Stimulated activated CD8-positive, alpha-beta memory T cell treated with anti-CD3 and anti-CD28 coated beads, Interleukin-4, amount 100 ng/mL, for 24 hours (primary cell): ENCODE measurements at regions not wholly inside any gene's neighbourhood (a gene's known extent, or its start where the extent isn't known, plus 50 kb on each side); places are given as distances from the start of the nearest gene placed in this dataset.

Experiments
- DNase-seq: peaks from one replicate; pipeline ENCODE4 v3.0.0-alpha.2; 2020; ENCODE audit warnings: low read depth

GRCh38 chr4:74613266-74613665, 168.3 kb downstream of the AREG start:
- no peak for DNase-seq

- DNase-seq, result no peak
Observed at GRCh38 chr4:74615411-74615810, 170.5 kb downstream of the AREG start.

- DNase-seq, result no peak
Observed at GRCh38 chr4:74618166-74618565, 173.2 kb downstream of the AREG start.

DNA sequence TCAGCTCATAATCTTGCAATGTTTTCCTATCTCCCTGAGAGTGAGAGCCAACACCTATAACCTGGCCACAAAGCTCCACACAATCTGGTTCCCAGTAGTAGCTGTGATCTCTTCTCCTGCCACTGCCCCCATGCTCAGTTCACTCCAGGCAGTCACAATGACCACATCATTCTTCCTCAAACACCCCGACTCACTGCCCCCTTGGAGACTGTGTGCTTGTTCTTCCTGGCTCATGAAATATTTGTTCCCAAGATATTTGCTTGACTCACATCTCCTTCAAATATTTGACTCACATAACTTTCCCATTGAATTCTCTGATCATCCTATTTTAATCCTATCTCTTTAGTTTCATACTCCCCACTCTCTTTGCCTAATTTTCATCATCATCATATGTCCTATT, 173.7 kb downstream of the AREG start:
- no peak for DNase-seq

- no peak for DNase-seq
Observed at GRCh38 chr4:74619931-74620702, 174.2 kb downstream of the BTC start.

- DNase-seq, result no peak
Observed at GRCh38 chr4:74621616-74622015, 172.7 kb downstream of the BTC start.

DNA sequence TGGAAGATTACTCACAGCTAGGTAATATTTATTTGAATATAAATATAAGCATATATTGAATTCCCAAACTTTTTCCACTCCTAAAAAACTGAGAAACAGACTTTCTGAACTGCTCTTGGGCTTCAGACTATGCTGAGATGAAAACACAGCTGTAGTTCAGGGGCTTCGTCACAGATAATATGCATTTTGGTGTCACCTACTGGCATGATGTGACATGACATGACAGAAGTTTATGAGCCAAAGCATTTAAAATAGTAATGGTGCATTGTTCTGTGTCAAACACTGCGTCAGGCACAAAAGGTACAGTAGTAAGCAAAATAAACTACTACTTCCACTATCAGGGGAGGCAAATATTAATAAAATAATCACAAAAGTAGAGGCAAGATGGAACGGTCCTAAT, 171.3 kb downstream of the BTC start:
- no peak for DNase-seq

- no peak for DNase-seq
Observed at GRCh38 chr4:74624351-74625151, 169.8 kb downstream of the BTC start.

GRCh38 chr4:74625981-74626380, 168.3 kb downstream of the BTC start:
- no peak for DNase-seq

GRCh38 chr4:74627093-74627492, 167.2 kb downstream of the BTC start:
- DNase-seq, result no peak

DNA sequence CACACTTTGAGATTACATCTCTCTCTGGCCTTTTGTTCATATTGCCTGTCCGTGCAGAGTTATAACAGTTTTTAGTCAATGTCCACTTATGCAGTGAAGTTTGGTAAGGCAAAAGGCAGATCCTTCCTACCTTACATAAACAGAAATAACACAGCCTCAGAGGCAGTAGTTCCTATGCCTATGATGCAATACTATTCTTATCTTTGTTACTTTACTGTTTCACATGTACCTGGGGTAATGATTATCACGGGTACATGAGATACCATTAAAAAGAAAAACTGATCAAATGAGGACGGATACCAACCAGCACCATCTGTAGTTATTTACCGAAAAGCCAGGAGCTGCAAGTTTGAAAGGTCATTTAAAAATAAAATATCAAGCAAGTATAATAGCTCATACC, 166.8 kb downstream of the BTC start:
- DNase-seq, result no peak

GRCh38 chr4:74628852-74629620, 165.3 kb downstream of the BTC start:
- no peak for DNase-seq

- DNase-seq, result no peak
Observed at GRCh38 chr4:74630551-74630950, 163.8 kb downstream of the BTC start.

GRCh38 chr4:74631338-74631737, 163.0 kb downstream of the BTC start:
- no peak for DNase-seq

DNA sequence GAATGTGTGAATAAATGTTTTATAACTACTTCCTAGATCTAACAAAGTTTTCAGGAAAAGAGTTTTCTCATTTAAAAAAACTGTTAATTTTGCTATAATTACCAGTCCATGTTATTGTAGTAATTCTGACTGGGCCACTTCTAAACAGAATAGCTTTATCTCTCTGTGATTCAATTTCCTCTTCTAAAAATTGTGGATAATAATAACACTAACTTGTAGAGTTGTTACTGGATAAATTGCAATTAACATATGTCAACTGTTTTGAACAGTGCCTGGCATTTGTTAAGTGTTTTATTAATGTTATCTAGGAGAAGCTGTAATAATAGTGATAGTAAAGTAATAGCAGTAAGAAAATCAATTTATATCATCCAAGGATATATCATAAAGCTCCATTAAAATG, 162.3 kb downstream of the BTC start:
- no peak for DNase-seq

DNA sequence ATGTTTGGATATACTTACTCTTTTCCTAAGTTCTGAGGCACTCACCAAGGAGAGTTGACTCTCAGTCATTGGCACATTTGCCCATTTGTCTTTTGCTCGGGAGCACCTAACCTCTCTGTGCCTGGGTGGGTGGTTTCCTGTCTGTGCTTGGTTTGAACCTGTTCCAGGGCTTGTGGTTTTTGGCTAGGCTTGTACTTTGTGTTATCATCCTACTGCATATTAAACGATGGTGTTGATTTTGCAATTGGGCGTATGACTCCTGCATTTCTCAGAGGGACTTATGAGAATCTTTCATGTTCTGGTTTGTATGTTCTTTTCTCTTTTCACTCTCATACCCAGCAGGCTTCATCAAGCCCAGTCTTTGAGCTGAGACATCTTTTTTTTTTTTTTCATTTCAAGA, 161.7 kb downstream of the BTC start:
- DNase-seq, result no peak

- no peak for DNase-seq
Observed at GRCh38 chr4:74635074-74635473, 159.2 kb downstream of the BTC start.

DNA sequence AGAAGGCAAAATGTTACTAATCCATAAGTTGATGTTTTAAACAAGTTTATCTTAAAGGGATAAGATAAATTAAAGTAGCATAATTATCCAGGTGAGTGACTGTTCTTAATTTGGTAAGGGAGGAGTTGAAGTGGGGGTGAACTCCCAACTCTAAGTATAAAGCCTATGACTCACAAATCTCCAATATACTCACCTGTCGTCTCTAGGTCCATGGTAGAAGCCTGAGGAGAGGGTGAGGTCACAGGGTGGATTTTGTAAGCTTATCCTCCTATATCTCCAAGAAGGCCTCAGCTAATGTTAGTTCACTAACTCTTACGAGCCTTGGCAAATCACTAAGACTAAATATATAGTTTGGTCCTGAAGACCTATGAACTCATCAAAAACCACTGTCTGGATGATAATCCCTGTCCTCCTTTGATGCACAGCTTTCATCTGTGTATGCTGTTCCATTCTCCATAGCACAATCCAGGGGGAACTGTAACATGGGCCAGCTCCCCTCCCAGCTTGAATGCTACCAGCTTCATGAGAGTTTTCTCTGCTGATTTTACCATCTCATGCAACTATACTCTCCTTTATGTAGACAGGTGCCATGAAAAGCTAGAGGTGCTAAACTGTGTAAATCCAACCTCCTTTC, 158.7 kb downstream of the BTC start:
- no peak for DNase-seq

DNA sequence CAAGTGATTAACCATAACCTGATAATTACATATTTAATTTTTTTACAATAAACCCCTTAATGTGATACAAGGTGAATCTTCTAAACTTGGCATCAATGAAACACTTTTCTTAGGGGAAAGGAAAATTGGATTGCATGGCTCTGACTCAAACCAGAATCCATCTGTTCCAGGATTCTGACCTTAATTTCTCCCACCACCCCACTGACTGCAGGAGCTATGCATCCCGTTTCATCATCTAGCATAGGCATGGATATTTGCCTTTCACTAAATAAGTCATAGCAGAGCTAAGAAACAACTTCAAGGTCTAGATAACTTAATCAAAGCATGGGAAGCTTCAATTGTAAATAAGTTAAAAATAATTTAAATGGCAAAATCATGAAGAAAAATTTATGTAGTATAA, 156.3 kb downstream of the BTC start:
- no peak for DNase-seq

- no peak for DNase-seq
Observed at GRCh38 chr4:74638689-74639088, 155.6 kb downstream of the BTC start.

DNA sequence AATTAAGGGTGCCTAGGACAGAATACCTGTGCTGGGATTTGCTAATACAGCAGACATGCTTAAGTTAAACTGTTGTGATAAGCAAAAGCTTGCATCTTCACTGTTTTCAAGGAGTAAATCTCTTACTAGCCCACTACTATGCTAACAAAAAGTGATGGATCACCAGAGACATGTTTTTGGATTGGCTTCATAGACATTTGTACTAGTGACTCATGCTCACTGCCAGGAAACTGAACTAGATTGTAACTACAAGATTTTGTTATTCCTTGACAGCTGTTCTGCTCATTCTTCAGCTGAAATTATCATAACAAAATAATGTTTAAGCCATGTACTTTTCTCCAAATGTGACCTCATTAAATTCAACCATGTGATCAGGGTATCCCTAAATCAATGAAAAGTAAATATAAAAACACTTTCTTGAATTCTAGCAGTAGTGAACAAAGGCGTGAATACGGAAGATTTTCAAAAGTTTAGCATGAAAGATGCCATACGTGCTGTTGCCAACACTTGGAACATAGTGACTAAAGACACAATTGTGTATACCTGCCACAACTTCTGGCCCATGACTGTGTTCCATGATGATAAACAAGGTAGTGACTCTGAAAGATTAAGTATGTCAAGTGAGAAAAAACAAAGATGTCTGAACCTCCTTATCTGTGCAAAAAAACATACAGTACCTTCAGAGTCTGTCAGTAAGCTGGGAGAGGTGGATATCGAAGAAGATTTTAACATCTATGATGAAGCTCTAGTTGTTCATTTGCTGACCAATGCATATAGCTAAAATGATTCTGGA, 154.0 kb downstream of the BTC start:
- no peak for DNase-seq

DNA sequence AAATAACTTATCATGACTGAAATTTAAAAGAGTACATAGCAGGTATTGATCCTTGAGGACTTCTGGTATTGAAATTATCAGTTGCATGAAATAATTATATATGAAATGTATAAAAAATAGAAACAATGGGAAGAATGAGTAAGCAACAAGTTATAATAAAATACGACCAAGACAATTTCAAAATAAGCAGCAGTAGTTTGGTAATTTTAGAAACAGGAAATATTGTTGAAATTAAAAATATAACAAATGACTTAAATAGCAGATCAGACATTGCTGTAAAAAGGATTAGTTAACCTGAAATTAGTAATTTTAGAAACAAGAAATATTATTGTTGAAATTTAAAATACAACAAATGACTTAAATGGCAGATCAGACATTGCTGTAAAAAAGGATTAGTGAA, 152.3 kb downstream of the BTC start:
- no peak for DNase-seq
